ENCODE measurements at regions not wholly inside any gene's neighbourhood (a gene's known extent, or its start where the extent isn't known, plus 50 kb on each side); places are given as distances from the start of the nearest gene placed in this dataset.

DNA sequence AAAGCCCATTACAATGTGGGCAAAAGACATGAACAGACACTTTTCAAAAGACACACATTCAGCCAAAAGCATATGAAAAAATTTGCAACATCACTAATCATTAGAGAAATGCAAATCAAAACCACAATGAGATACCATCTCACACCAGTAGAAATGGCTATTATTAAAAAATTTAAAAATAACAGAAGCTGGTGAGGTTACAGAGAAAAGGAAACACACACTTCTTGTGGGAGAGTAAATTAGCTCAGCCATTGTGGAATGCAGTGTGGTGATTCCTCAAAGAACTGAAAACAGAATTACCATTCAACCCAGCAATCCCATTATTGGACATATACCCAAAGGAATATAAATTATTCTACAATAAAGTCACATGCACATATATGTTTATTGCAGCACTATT lies 585.2 kb upstream of the TUSC1 start:
- TF ChIP-seq, protein P1, sequence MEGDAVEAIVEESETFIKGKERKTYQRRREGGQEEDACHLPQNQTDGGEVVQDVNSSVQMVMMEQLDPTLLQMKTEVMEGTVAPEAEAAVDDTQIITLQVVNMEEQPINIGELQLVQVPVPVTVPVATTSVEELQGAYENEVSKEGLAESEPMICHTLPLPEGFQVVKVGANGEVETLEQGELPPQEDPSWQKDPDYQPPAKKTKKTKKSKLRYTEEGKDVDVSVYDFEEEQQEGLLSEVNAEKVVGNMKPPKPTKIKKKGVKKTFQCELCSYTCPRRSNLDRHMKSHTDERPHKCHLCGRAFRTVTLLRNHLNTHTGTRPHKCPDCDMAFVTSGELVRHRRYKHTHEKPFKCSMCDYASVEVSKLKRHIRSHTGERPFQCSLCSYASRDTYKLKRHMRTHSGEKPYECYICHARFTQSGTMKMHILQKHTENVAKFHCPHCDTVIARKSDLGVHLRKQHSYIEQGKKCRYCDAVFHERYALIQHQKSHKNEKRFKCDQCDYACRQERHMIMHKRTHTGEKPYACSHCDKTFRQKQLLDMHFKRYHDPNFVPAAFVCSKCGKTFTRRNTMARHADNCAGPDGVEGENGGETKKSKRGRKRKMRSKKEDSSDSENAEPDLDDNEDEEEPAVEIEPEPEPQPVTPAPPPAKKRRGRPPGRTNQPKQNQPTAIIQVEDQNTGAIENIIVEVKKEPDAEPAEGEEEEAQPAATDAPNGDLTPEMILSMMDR (IDR thresholded peaks at IDR 0.05), result no peak
- no peak for TF ChIP-seq POLR2A (IDR thresholded peaks at IDR 0.05)
- TF ChIP-seq EP300 (IDR thresholded peaks at IDR 0.05), result no peak
